ENCODE measurements at regions not wholly inside any gene's neighbourhood (a gene's known extent, or its start where the extent isn't known, plus 50 kb on each side); places are given as distances from the start of the nearest gene placed in this dataset.
A peak's percentile ranks its signal among the peaks of the same experiment; 100 is the strongest.

DNA sequence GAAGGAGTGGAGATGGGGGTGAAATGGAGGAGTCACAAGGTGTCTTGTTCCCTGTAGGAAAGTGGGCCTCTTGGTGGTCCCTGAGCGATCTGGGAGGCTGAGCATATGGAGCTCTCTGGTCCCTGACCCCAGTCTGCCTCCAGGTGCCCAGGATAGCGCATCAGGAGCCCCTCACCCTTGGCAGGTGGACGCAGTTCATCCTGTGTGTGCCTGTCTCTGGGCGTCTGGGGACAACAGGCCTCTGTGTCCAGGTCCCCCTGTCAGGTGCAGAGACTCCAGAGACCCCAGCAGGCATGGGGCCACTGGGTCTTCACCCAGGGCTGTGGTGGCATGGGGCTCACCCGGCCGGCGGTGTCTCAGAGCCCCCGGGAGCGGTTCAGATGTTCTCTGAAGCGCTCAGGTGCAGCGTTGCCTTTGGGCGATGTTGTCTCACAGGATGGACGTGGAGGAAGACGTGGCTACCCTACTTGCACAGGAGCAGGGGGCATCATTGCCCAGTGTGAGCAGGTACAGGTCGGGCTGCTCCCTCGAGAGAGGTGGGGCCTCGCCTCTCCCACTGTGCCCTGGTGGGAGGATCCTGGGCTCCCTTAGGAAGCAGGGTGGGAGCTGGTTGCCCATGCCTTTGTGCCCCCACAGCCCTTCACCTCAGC, 58.1 kb upstream of the TPM4 start:
- no peaks in the 10 kb centered on the region for H3K9me3 Mint-ChIP-seq
- H3K27ac Mint-ChIP-seq: no peak overlapping the region
- no peaks in the 10 kb centered on the region for H3K36me3 Mint-ChIP-seq (ENCODE audit: low read depth)
- H3K27me3 Mint-ChIP-seq: no peaks in the 10 kb centered on the region
- peak; percentile 8 for DNase-seq
- no peaks in the 10 kb centered on the region for H3K4me1 Mint-ChIP-seq (ENCODE audit: low read depth)
- no peak overlapping the region for H3K4me3 Mint-ChIP-seq

- Mint-ChIP-seq H3K27me3 (no peaks in the 10 kb centered on the region), H3K4me3 (no peak overlapping the region), H3K4me1 (ENCODE audit: low read depth) (no peaks in the 10 kb centered on the region), H3K36me3 (ENCODE audit: low read depth) (no peaks in the 10 kb centered on the region), H3K27ac (no peak overlapping the region), H3K9me3 (no peaks in the 10 kb centered on the region)
- DNase-seq: peak; percentile 20
These were observed 57.3 kb upstream of the TPM4 start for GRCh38 chr19:16018801-16019551.

GRCh38 chr19:16019691-16020448, 56.4 kb upstream of the TPM4 start:
- no peaks in the 10 kb centered on the region for H3K27me3 Mint-ChIP-seq
- no peaks in the 10 kb centered on the region for H3K36me3 Mint-ChIP-seq (ENCODE audit: low read depth)
- DNase-seq: peak; percentile 6
- H3K4me3 Mint-ChIP-seq: no peak overlapping the region
- H3K9me3 Mint-ChIP-seq: no peaks in the 10 kb centered on the region
- H3K27ac Mint-ChIP-seq: no peak overlapping the region
- H3K4me1 Mint-ChIP-seq (ENCODE audit: low read depth): no peaks in the 10 kb centered on the region

GRCh38 chr19:16021796-16022195, 54.5 kb upstream of the TPM4 start:
- Mint-ChIP-seq H3K36me3 (ENCODE audit: low read depth) (no peaks in the 10 kb centered on the region), H3K9me3 (no peaks in the 10 kb centered on the region), H3K4me1 (ENCODE audit: low read depth) (no peaks in the 10 kb centered on the region), H3K27me3 (no peaks in the 10 kb centered on the region), H3K27ac (no peak overlapping the region), H3K4me3 (no peak overlapping the region)
- DNase-seq: no peak

DNA sequence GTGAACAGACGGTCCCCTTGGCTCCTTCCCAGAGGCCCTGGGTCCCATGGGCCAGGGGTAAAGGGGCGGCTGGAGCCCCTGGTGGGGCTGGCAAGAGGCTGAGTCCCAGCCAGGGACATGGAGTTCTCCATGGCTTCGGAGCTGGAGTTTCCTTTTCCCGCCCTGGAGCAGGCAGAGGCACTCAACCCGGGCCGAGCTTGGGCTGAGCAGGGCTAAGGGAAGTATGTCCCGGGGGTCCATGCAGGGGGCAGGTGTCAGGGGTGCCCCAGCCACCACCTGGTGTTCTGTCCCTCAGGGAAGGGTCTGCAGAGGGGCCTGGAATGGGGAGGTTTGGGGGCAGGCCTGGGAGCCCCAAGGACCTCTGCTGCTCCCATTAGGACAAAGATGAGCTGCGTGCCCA, 54.0 kb upstream of the TPM4 start:
- Mint-ChIP-seq H3K36me3 (ENCODE audit: low read depth) (no peaks in the 10 kb centered on the region), H3K9me3 (no peaks in the 10 kb centered on the region), H3K4me1 (ENCODE audit: low read depth) (peaks cover 2% of the 10 kb centered on the region), H3K27me3 (no peaks in the 10 kb centered on the region), H3K4me3 (no peak overlapping the region), H3K27ac (no peak overlapping the region)
- no peak for DNase-seq

GRCh38 chr19:16022681-16023080, 53.6 kb upstream of the TPM4 start:
- DNase-seq: no peak
- no peaks in the 10 kb centered on the region for H3K9me3 Mint-ChIP-seq
- H3K36me3 Mint-ChIP-seq (ENCODE audit: low read depth): no peaks in the 10 kb centered on the region
- no peak overlapping the region for H3K4me3 Mint-ChIP-seq
- no peak overlapping the region for H3K27ac Mint-ChIP-seq
- peaks cover 6% of the 10 kb centered on the region for H3K4me1 Mint-ChIP-seq (ENCODE audit: low read depth)
- no peaks in the 10 kb centered on the region for H3K27me3 Mint-ChIP-seq

- H3K27ac Mint-ChIP-seq: no peak overlapping the region
- DNase-seq: no peak
- H3K4me3 Mint-ChIP-seq: no peak overlapping the region
- no peaks in the 10 kb centered on the region for H3K9me3 Mint-ChIP-seq
- no peaks in the 10 kb centered on the region for H3K27me3 Mint-ChIP-seq
- peaks cover 6% of the 10 kb centered on the region for H3K4me1 Mint-ChIP-seq (ENCODE audit: low read depth)
- no peaks in the 10 kb centered on the region for H3K36me3 Mint-ChIP-seq (ENCODE audit: low read depth)
These were observed 53.0 kb upstream of the TPM4 start for GRCh38 chr19:16023146-16023915.

DNA sequence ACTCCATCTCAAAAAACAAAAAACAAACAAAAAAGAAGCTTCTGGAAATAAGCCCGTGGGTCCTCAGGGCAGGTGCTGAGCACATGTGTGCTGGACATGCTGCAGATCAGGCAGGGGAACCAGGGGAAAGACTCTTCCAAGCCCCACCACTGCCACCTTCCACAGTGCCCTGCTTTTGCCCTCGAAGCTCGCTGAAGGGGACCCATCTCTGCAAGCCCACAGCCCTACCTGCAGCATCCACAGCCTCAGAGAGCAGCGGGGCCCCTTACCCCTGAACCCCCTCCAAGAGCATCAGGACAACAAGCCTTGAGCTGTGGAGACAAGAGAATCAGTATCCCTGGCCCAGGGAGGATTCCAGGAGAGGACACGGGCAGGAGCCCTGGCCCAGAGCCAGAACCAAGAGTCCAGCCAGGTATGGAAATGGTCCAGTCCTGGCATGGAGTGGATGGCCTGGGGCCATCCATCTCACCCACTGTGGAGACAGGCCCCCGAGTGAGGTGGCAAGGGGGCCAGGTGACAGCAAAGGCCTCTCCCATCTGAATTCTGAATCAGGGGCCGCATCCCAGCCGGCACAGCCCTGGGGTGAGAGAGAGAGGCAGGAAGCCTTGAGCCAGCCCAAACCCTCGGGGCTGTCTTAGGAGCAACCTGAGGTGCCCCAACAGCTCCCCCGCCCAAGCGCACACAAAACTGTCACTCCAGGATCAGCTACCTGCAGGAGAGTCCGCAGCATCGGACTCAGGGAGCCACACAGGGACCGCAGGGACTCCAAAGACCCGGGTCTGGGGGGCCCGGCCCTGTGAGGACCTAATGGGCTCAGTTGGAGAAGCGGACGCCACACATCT, 51.8 kb upstream of the TPM4 start:
- H3K27ac Mint-ChIP-seq: no peak overlapping the region
- H3K4me3 Mint-ChIP-seq: no peak overlapping the region
- no peaks in the 10 kb centered on the region for H3K36me3 Mint-ChIP-seq (ENCODE audit: low read depth)
- no peaks in the 10 kb centered on the region for H3K27me3 Mint-ChIP-seq
- no peaks in the 10 kb centered on the region for H3K9me3 Mint-ChIP-seq
- H3K4me1 Mint-ChIP-seq (ENCODE audit: low read depth): peaks cover 6% of the 10 kb centered on the region
- DNase-seq: no peak

GRCh38 chr19:16025108-16026101, 50.9 kb upstream of the TPM4 start:
- peaks cover 6% of the 10 kb centered on the region for H3K4me1 Mint-ChIP-seq (ENCODE audit: low read depth)
- no peak overlapping the region for H3K27ac Mint-ChIP-seq
- no peaks in the 10 kb centered on the region for H3K9me3 Mint-ChIP-seq
- H3K27me3 Mint-ChIP-seq: no peaks in the 10 kb centered on the region
- H3K4me3 Mint-ChIP-seq: no peak overlapping the region
- H3K36me3 Mint-ChIP-seq (ENCODE audit: low read depth): no peaks in the 10 kb centered on the region
- no peak for DNase-seq

DNA sequence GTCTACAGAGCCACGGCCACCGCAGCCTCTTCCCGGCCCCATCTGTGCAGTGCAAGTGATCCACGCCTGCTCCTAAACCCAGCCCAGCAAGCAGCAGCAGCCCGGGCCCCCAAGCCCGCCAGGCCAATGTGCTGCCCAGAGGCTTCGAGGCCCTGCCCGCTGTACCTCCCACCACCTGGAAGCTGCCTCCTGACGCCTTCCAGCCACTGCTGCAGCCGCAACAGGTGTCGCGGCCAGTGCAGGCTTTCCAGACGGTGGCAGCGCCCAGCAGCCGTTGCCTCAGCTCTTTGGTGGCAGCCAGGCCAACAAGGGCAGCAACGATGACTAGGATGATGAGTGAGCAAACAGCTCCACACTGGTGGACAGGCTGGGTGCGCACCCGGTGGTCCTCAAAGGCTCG, 50.2 kb upstream of the TPM4 start:
- H3K36me3 Mint-ChIP-seq (ENCODE audit: low read depth): no peaks in the 10 kb centered on the region

More for the DNA sequence above, 50.2 kb upstream of the TPM4 start:
- no peak overlapping the region for H3K27ac Mint-ChIP-seq
- H3K9me3 Mint-ChIP-seq: no peaks in the 10 kb centered on the region
- no peaks in the 10 kb centered on the region for H3K27me3 Mint-ChIP-seq
- DNase-seq: no peak
- peaks cover 6% of the 10 kb centered on the region for H3K4me1 Mint-ChIP-seq (ENCODE audit: low read depth)
- H3K4me3 Mint-ChIP-seq: no peak overlapping the region

All from activated T-cell treated with anti-CD3 and anti-CD28 coated beads, Interleukin-2, amount 50 U/mL, for 24 hours (primary cell).